Trophoblast cell (in vitro differentiated cells and primary cell): ENCODE measurements at regions not wholly inside any gene's neighbourhood (a gene's known extent, or its start where the extent isn't known, plus 50 kb on each side); places are given as distances from the start of the nearest gene placed in this dataset.

Experiments
- DNase-seq, 2 donors: peaks; one replicate each; pipeline ENCODE4 v3.0.0-alpha.2; 2016
- H2AFZ ChIP-seq: 2 replicates; pipeline ENCODE4 v1.6.1; 2013; ENCODE audit warnings: low read length, moderate library complexity, mild to moderate bottlenecking; ENCODE audit not compliant: insufficient read depth, poor library complexity
- H2AK5ac ChIP-seq: 2 replicates; pipeline ENCODE4 v1.6.1; 2013; ENCODE audit warnings: mild to moderate bottlenecking, low read length
- H2BK120ac ChIP-seq: 2 replicates; pipeline ENCODE4 v1.6.1; 2013; ENCODE audit warnings: low read length, mild to moderate bottlenecking, moderate library complexity; ENCODE audit not compliant: insufficient read depth, poor library complexity
- H2BK12ac ChIP-seq: 2 replicates; pipeline ENCODE4 v1.6.1; 2013; ENCODE audit warnings: mild to moderate bottlenecking, low read length, moderate library complexity
- H2BK5ac ChIP-seq: 2 replicates; pipeline ENCODE4 v1.6.1; 2013; ENCODE audit warnings: low read length, low read depth, moderate library complexity, mild to moderate bottlenecking; ENCODE audit not compliant: poor library complexity
- H3K14ac ChIP-seq: 2 replicates; pipeline ENCODE4 v1.6.1; 2013; ENCODE audit warnings: mild to moderate bottlenecking, low read length
- H3K18ac ChIP-seq: 2 replicates; pipeline ENCODE4 v1.6.1; 2013; ENCODE audit warnings: mild to moderate bottlenecking, low read length
- H3K23ac ChIP-seq: 2 replicates; pipeline ENCODE4 v1.6.1; 2013; ENCODE audit warnings: low read length
- H3K27ac ChIP-seq: 2 replicates; pipeline ENCODE4 v1.5.1; 2013; ENCODE audit warnings: low read depth, mild to moderate bottlenecking, inconsistent platforms, low read length, moderate library complexity
- H3K27me3 ChIP-seq: 2 replicates; pipeline ENCODE4 v1.6.1; 2013; ENCODE audit warnings: inconsistent platforms, mild to moderate bottlenecking, low read length, moderate library complexity; ENCODE audit not compliant: insufficient read depth
- H3K36me3 ChIP-seq, 2 experiments: 1 replicate in 1 of 2; 2 replicates in 1 of 2; pipeline ENCODE4 v1.6.1; 2013; ENCODE audit warnings: low read length in 2 of 2, mild to moderate bottlenecking in 2 of 2, moderate library complexity in 1 of 2; ENCODE audit not compliant: insufficient read depth in 2 of 2, control insufficient read depth in 1 of 2
- H3K4ac ChIP-seq: 2 replicates; pipeline ENCODE4 v1.6.1; 2013; ENCODE audit warnings: low read depth, mild to moderate bottlenecking, low read length, moderate library complexity
- H3K4me1 ChIP-seq, 2 experiments: 1 replicate in 1 of 2; 2 replicates in 1 of 2; pipeline ENCODE4 v1.6.1; 2013; ENCODE audit warnings: low read length in 2 of 2, mild to moderate bottlenecking in 2 of 2, moderate library complexity in 1 of 2; ENCODE audit not compliant: insufficient read depth in 2 of 2, control insufficient read depth in 1 of 2
- H3K4me2 ChIP-seq: 2 replicates; pipeline ENCODE4 v1.6.1; 2013; ENCODE audit warnings: inconsistent platforms, mild to moderate bottlenecking, low read length, moderate library complexity
- H3K4me3 ChIP-seq: 2 replicates; pipeline ENCODE4 v1.5.1; 2013; ENCODE audit warnings: mild to moderate bottlenecking, low read depth, low read length, inconsistent platforms
- H3K79me1 ChIP-seq: one replicate; pipeline ENCODE4 v1.6.1; 2013; ENCODE audit warnings: low read length
- H3K79me2 ChIP-seq: 2 replicates; pipeline ENCODE4 v1.6.1; 2013; ENCODE audit warnings: low read length, mild to moderate bottlenecking; ENCODE audit not compliant: control insufficient read depth, insufficient read depth, poor library complexity
- H3K9ac ChIP-seq: 2 replicates; pipeline ENCODE4 v1.6.1; 2013; ENCODE audit warnings: mild to moderate bottlenecking, low read length
- H3K9me3 ChIP-seq: 2 replicates; pipeline ENCODE4 v1.6.1; 2013; ENCODE audit warnings: low read depth, mild to moderate bottlenecking, control low read depth, inconsistent platforms, low read length; ENCODE audit not compliant: insufficient read depth
- H4K12ac ChIP-seq: 2 replicates; pipeline ENCODE4 v1.6.1; 2013; ENCODE audit warnings: low read depth, mild to moderate bottlenecking, low read length, moderate library complexity
- H4K8ac ChIP-seq: 2 replicates; pipeline ENCODE4 v1.6.1; 2013; ENCODE audit warnings: low read depth, mild to moderate bottlenecking, low read length, moderate library complexity
- H4K91ac ChIP-seq: one replicate; pipeline ENCODE4 v1.6.1; 2013; ENCODE audit warnings: low read depth, mild to moderate bottlenecking, low read length, moderate library complexity
- WGBS: extraction: QIAGEN DNeasy Blood & Tissue Kit; methylation state at CpG from one replicate; pipeline ENCODE4 v1.1.7; 2013; ENCODE audit warnings: missing lambda C conversion rate; ENCODE audit not compliant: insufficient read length, insufficient coverage; ENCODE audit errors: extremely low coverage; 5-methylcytosine and 5-hydroxymethylcytosine counted together

GRCh38 chr2:206851521-206851920 is 86.1 kb downstream of the FASTKD2 start:
- Histone ChIP-seq H2BK5ac (no peak overlapping the region), H2AFZ (no peak overlapping the region), H3K27ac (no peak overlapping the region), H3K14ac (no peak overlapping the region), H3K9me3 (no peaks in the 10 kb centered on the region), H2BK120ac (no peak overlapping the region), H4K12ac (no peak overlapping the region), H3K4ac (no peak overlapping the region), H3K4me3 (no peak overlapping the region), H3K79me2 (no peaks in the 10 kb centered on the region), H4K8ac (no peak overlapping the region), H3K36me3 (no peaks in the 10 kb centered on the region), H3K27me3 (no peaks in the 10 kb centered on the region), H3K23ac (no peak overlapping the region), H2AK5ac (no peak overlapping the region), H3K4me2 (no peak overlapping the region), H4K91ac (no peak overlapping the region), H3K9ac (no peak overlapping the region), H2BK12ac (no peak overlapping the region), H3K79me1 (no peaks in the 10 kb centered on the region), H3K18ac (no peak overlapping the region), H3K4me1 (no peaks in the 10 kb centered on the region)
- no CpG with 5 or more reads among the region's 1 CpG for WGBS
- DNase-seq, result no peak

- no peak for DNase-seq
- no peaks in the 10 kb centered on the region for H3K27me3 ChIP-seq
- H3K14ac ChIP-seq, result no peak overlapping the region
- no peak overlapping the region for H4K91ac ChIP-seq
- no peak overlapping the region for H4K8ac ChIP-seq
- H3K36me3 ChIP-seq, result no peaks in the 10 kb centered on the region
- no peak overlapping the region for H2BK12ac ChIP-seq
- H3K4me3 ChIP-seq, result no peak overlapping the region
- no peak overlapping the region for H2BK120ac ChIP-seq
- no peaks in the 10 kb centered on the region for H3K9me3 ChIP-seq
- H2AFZ ChIP-seq, result no peak overlapping the region
- no peak overlapping the region for H3K4ac ChIP-seq
- H3K4me1 ChIP-seq, result no peaks in the 10 kb centered on the region
- H3K4me2 ChIP-seq, result no peak overlapping the region
- no peaks in the 10 kb centered on the region for H3K79me2 ChIP-seq
- no peaks in the 10 kb centered on the region for H3K79me1 ChIP-seq
- no peak overlapping the region for H3K23ac ChIP-seq
- no peak overlapping the region for H3K9ac ChIP-seq
- no peak overlapping the region for H3K18ac ChIP-seq
- no peak overlapping the region for H2AK5ac ChIP-seq
- WGBS, result no CpG with 5 or more reads among the region's 4 CpGs
- no peak overlapping the region for H2BK5ac ChIP-seq
- no peak overlapping the region for H4K12ac ChIP-seq
- no peak overlapping the region for H3K27ac ChIP-seq
Observed at GRCh38 chr2:206853915-206854314, 85.4 kb upstream of the CPO start.

- Histone ChIP-seq H2BK5ac (no peak overlapping the region), H3K18ac (no peak overlapping the region), H2AFZ (no peak overlapping the region), H3K4ac (no peak overlapping the region), H3K27ac (no peak overlapping the region), H3K79me1 (no peaks in the 10 kb centered on the region), H3K36me3 (no peaks in the 10 kb centered on the region), H2BK12ac (no peak overlapping the region), H3K4me1 (no peaks in the 10 kb centered on the region), H3K9me3 (no peaks in the 10 kb centered on the region), H3K14ac (no peak overlapping the region), H3K27me3 (no peaks in the 10 kb centered on the region), H2BK120ac (no peak overlapping the region), H3K4me2 (no peak overlapping the region), H4K12ac (no peak overlapping the region), H2AK5ac (no peak overlapping the region), H3K23ac (no peak overlapping the region), H3K79me2 (no peaks in the 10 kb centered on the region), H4K91ac (no peak overlapping the region), H3K9ac (no peak overlapping the region), H4K8ac (no peak overlapping the region), H3K4me3 (no peak overlapping the region)
- DNase-seq, result no peak
- WGBS, result no CpG with 5 or more reads among the region's 10 CpGs
Observed at GRCh38 chr2:206855585-206856433, 83.5 kb upstream of the CPO start.

GRCh38 chr2:206856513-206856912 is 82.8 kb upstream of the CPO start:
- H2BK5ac ChIP-seq, result no peak overlapping the region
- H3K9ac ChIP-seq, result no peak overlapping the region
- H3K23ac ChIP-seq, result no peak overlapping the region
- no peaks in the 10 kb centered on the region for H3K79me2 ChIP-seq
- H2AFZ ChIP-seq, result no peak overlapping the region
- no peaks in the 10 kb centered on the region for H3K9me3 ChIP-seq
- no peak overlapping the region for H3K27ac ChIP-seq
- no peak overlapping the region for H3K14ac ChIP-seq
- no peak overlapping the region for H4K8ac ChIP-seq
- H2BK120ac ChIP-seq, result no peak overlapping the region
- no peak overlapping the region for H3K18ac ChIP-seq
- no peaks in the 10 kb centered on the region for H3K27me3 ChIP-seq
- H3K36me3 ChIP-seq, result no peaks in the 10 kb centered on the region
- H4K91ac ChIP-seq, result no peak overlapping the region
- no peak overlapping the region for H3K4me2 ChIP-seq
- DNase-seq, result no peak
- no peak overlapping the region for H2AK5ac ChIP-seq
- no peak overlapping the region for H3K4ac ChIP-seq
- H4K12ac ChIP-seq, result no peak overlapping the region
- no peaks in the 10 kb centered on the region for H3K4me1 ChIP-seq
- H3K79me1 ChIP-seq, result no peaks in the 10 kb centered on the region
- H3K4me3 ChIP-seq, result no peak overlapping the region
- no peak overlapping the region for H2BK12ac ChIP-seq
